MM.1S (cell line): ENCODE measurements at regions not wholly inside any gene's neighbourhood (a gene's known extent, or its start where the extent isn't known, plus 50 kb on each side); places are given as distances from the start of the nearest gene placed in this dataset.

Source experiments
- DNase-seq: peaks from one replicate; pipeline ENCODE4 v3.0.0-alpha.2; 2015
- H2AFZ ChIP-seq: fragments of 300-600 bp; sonication (generic); 2 replicates; pipeline ENCODE4 v1.6.0; 2016; ENCODE audit warnings: antibody characterized with exemption, low read length
- H3F3A ChIP-seq: fragments of 300-600 bp; sonication (generic); 2 replicates; pipeline ENCODE4 v1.6.1; 2016; ENCODE audit warnings: mild to moderate bottlenecking, antibody characterized with exemption, low read length, moderate library complexity, mixed read lengths; ENCODE audit not compliant: insufficient read depth
- H3K27ac ChIP-seq: fragments of 300-600 bp; sonication (generic); 2 replicates; pipeline ENCODE4 v1.5.1; 2016; ENCODE audit warnings: mild to moderate bottlenecking, low read length
- H3K27me3 ChIP-seq: fragments of 300-600 bp; sonication (generic); replicated peaks from 2 replicates; pipeline ENCODE4 v1.6.0; 2016; ENCODE audit warnings: low read length; ENCODE audit not compliant: insufficient read depth
- H3K36me3 ChIP-seq: fragments of 300-600 bp; sonication (generic); replicated peaks from 2 replicates; pipeline ENCODE4 v1.6.1; 2016; ENCODE audit warnings: mild to moderate bottlenecking, low read length, mixed read lengths; ENCODE audit not compliant: insufficient read depth
- H3K4me1 ChIP-seq: fragments of 300-600 bp; sonication (generic); 2 replicates; pipeline ENCODE4 v1.6.1; 2016; ENCODE audit warnings: low read length, mixed read lengths
- H3K4me2 ChIP-seq: fragments of 300-600 bp; sonication (generic); 2 replicates; pipeline ENCODE4 v1.6.0; 2016; ENCODE audit warnings: low read depth, low read length
- H3K4me3 ChIP-seq: fragments of 300-600 bp; sonication (generic); 2 replicates; pipeline ENCODE4 v1.5.1; 2016; ENCODE audit warnings: low read length, mixed read lengths
- H3K79me2 ChIP-seq: fragments of 300-600 bp; sonication (generic); 2 replicates; pipeline ENCODE4 v1.6.1; 2016; ENCODE audit warnings: mixed run types, low read length, mixed read lengths
- H3K9ac ChIP-seq: fragments of 300-600 bp; sonication (generic); 2 replicates; pipeline ENCODE4 v1.6.1; 2016; ENCODE audit warnings: low read length, mixed read lengths
- H3K9me2 ChIP-seq: fragments of 300-600 bp; sonication (generic); replicated peaks from 2 replicates; pipeline ENCODE4 v1.6.1; 2016; ENCODE audit warnings: mild to moderate bottlenecking, low read length, mixed read lengths; ENCODE audit not compliant: insufficient read depth
- H3K9me3 ChIP-seq: fragments of 300-600 bp; sonication (generic); replicated peaks from 2 replicates; pipeline ENCODE4 v1.6.1; 2016; ENCODE audit warnings: mild to moderate bottlenecking, low read length, mixed read lengths; ENCODE audit not compliant: insufficient read depth
- H4K20me1 ChIP-seq: fragments of 300-600 bp; sonication (generic); 2 replicates; pipeline ENCODE4 v1.6.1; 2016; ENCODE audit warnings: mild to moderate bottlenecking, low read length, moderate library complexity, mixed read lengths; ENCODE audit not compliant: insufficient read depth
- CTCF ChIP-seq: fragments of 300-600 bp; sonication (generic); IDR thresholded peaks from 2 replicates; pipeline ENCODE4 v1.5.1; 2016; ENCODE audit warnings: antibody characterized with exemption, low read length, mixed read lengths
- EZH2 ChIP-seq: fragments of 300-600 bp; sonication (generic); optimal IDR thresholded peaks from 2 replicates; pipeline ENCODE3; 2017; ENCODE audit warnings: low read depth, mild to moderate bottlenecking, antibody characterized with exemption, low read length, mixed read lengths
- EZH2phosphoT487 ChIP-seq: fragments of 300-600 bp; sonication (generic); IDR thresholded peaks from 2 replicates; pipeline ENCODE4 v1.6.1; 2018; ENCODE audit warnings: antibody characterized with exemption, low read length

GRCh38 chr16:47925811-47926460 lies 229.9 kb downstream of the ABCC12 start:
- H2AFZ ChIP-seq, result no peak overlapping the region
- H3K36me3 ChIP-seq, result no peaks in the 10 kb centered on the region
- H3K27me3 ChIP-seq, result no peaks in the 10 kb centered on the region
- TF ChIP-seq CTCF, result no peak
- no peak overlapping the region for H3K4me3 ChIP-seq
- H3K4me1 ChIP-seq, result no peaks in the 10 kb centered on the region
- no peaks in the 10 kb centered on the region for H4K20me1 ChIP-seq
- H3K9me3 ChIP-seq, result no peaks in the 10 kb centered on the region
- H3K9me2 ChIP-seq, result no peaks in the 10 kb centered on the region
- no peaks in the 10 kb centered on the region for H3F3A ChIP-seq
- DNase-seq, result no peak
- no peak overlapping the region for H3K4me2 ChIP-seq
- H3K79me2 ChIP-seq, result no peaks in the 10 kb centered on the region
- no peak overlapping the region for H3K27ac ChIP-seq
- H3K9ac ChIP-seq, result no peak overlapping the region

- H4K20me1 ChIP-seq, result no peaks in the 10 kb centered on the region
- DNase-seq, result no peak
- no peak overlapping the region for H2AFZ ChIP-seq
- TF ChIP-seq EZH2 (no peak), EZH2phosphoT487 (no peak), CTCF (no peak)
- no peaks in the 10 kb centered on the region for H3K36me3 ChIP-seq
- H3K9me2 ChIP-seq, result no peaks in the 10 kb centered on the region
- no peak overlapping the region for H3K4me3 ChIP-seq
- H3F3A ChIP-seq, result no peaks in the 10 kb centered on the region
- no peak overlapping the region for H3K27ac ChIP-seq
- H3K4me1 ChIP-seq, result no peaks in the 10 kb centered on the region
- no peaks in the 10 kb centered on the region for H3K79me2 ChIP-seq
- H3K27me3 ChIP-seq, result no peaks in the 10 kb centered on the region
- no peak overlapping the region for H3K4me2 ChIP-seq
- H3K9ac ChIP-seq, result no peak overlapping the region
- no peaks in the 10 kb centered on the region for H3K9me3 ChIP-seq
Measured at GRCh38 chr16:47924950-47925349, 230.8 kb downstream of the ABCC12 start.

- Histone ChIP-seq H3K9me3 (no peaks in the 10 kb centered on the region), H3K9ac (no peak overlapping the region), H3F3A (no peaks in the 10 kb centered on the region), H3K27ac (no peak overlapping the region), H3K79me2 (no peaks in the 10 kb centered on the region), H3K9me2 (no peaks in the 10 kb centered on the region), H3K4me2 (no peak overlapping the region), H2AFZ (no peak overlapping the region), H4K20me1 (no peaks in the 10 kb centered on the region), H3K36me3 (no peaks in the 10 kb centered on the region), H3K4me1 (no peaks in the 10 kb centered on the region), H3K27me3 (no peaks in the 10 kb centered on the region), H3K4me3 (no peak overlapping the region)
- no peak for TF ChIP-seq EZH2phosphoT487
- TF ChIP-seq CTCF, result no peak
- no peak for TF ChIP-seq EZH2
- DNase-seq, result no peak
Measured at GRCh38 chr16:47921535-47921934, 234.3 kb downstream of the ABCC12 start.
